ENCODE measurements at regions not wholly inside any gene's neighbourhood (a gene's known extent, or its start where the extent isn't known, plus 50 kb on each side); places are given as distances from the start of the nearest gene placed in this dataset.
"Not testable (repeated sequence)": the region's sequence is repeated elsewhere in the genome, so short reads cannot be mapped to it uniquely, and the experiment has no call there.

DNA sequence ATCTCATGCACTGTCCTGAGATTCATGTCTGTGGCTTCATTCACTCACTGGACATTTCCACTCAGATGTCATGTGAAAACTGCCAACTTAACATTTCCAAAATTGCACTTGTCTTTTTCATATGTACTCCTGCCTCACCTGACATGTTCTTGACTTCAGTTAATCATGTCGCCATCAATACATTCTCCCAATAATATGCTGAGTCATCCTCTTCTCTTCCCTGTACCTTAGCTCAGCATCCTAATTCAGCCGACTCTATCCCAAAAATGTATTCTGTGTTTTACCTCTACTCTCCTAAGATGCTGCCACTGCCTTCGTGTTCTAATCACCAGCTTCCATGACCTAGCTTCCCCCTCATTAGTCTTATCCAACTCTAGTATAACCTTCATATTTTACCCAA, 93.9 kb upstream of the GNAI1 start:
- no peak overlapping the region for H3K9ac ChIP-seq (ENCODE audit: low read length)
- no peaks in the 10 kb centered on the region for H3K27me3 ChIP-seq (ENCODE audit: control insufficient read depth, insufficient read depth, low read length)
- no peak overlapping the region for H3K4me3 ChIP-seq (ENCODE audit: low read length)
- H3K4me1 ChIP-seq (ENCODE audit: control insufficient read depth, insufficient read depth, low read length): no peaks in the 10 kb centered on the region
- H3K27ac ChIP-seq (ENCODE audit: low read depth, low read length): no peak overlapping the region
- H3K36me3 ChIP-seq (ENCODE audit: control insufficient read depth, insufficient read depth, low read length): no peaks in the 10 kb centered on the region

DNA sequence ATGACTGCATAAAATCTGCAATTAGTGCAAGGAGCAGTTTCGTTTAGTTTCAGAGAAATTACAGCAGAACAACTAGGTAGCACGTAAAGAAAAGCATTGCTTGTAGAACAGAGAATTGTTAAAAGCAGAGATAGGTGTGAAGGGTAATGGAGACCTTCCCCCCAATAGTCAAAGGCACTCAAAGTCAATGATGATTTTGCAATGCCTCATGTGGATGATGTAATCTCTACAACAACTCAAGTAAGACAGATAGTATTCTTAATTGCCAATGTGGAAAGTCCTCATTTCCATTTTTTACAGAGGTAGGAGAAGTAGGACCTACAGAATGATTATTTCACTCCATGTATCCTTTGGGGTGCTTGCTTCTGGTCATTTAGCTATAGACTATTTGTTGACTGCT, 94.3 kb upstream of the GNAI1 start:
- H3K9ac ChIP-seq (ENCODE audit: low read length): no peak overlapping the region
- H3K27me3 ChIP-seq (ENCODE audit: control insufficient read depth, insufficient read depth, low read length): no peaks in the 10 kb centered on the region
- H3K4me1 ChIP-seq (ENCODE audit: control insufficient read depth, insufficient read depth, low read length): no peaks in the 10 kb centered on the region
- H3K4me3 ChIP-seq (ENCODE audit: low read length): no peak overlapping the region
- no peaks in the 10 kb centered on the region for H3K36me3 ChIP-seq (ENCODE audit: control insufficient read depth, insufficient read depth, low read length)
- no peak overlapping the region for H3K27ac ChIP-seq (ENCODE audit: low read depth, low read length)

DNA sequence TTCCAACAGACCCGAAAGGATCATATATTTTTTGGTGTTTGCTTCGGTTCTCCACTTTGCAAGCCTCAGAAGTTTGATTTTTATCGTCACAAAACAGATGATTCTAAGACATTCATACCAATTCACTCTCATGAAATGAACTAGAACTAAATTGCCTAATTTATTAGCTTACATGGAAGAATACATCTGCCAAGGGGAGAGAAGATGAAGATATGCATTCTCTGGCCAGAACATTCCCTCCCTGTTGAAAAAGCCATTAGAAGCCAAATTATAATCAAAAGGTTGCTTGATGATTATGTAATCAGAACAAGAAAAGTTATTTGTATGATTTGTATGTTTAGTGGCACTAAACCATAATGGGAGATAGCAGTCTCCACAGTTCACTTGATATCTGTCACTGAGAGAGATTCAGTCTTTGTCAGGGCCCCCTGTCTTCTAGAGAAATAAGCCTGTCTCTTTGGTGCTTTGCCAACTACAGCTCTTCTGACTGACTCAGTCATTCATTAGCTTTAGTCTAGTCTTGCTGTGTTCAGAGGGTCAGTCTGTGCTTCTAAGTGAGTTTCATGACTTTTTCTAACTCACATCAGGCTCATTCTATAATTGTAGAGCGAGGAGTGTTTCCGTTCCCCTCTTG, 95.3 kb upstream of the GNAI1 start:
- no peaks in the 10 kb centered on the region for H3K27me3 ChIP-seq (ENCODE audit: control insufficient read depth, insufficient read depth, low read length)
- no peaks in the 10 kb centered on the region for H3K4me1 ChIP-seq (ENCODE audit: control insufficient read depth, insufficient read depth, low read length)
- H3K27ac ChIP-seq (ENCODE audit: low read depth, low read length): no peak overlapping the region
- no peak overlapping the region for H3K9ac ChIP-seq (ENCODE audit: low read length)
- H3K4me3 ChIP-seq (ENCODE audit: low read length): no peak overlapping the region
- H3K36me3 ChIP-seq (ENCODE audit: control insufficient read depth, insufficient read depth, low read length): no peaks in the 10 kb centered on the region

DNA sequence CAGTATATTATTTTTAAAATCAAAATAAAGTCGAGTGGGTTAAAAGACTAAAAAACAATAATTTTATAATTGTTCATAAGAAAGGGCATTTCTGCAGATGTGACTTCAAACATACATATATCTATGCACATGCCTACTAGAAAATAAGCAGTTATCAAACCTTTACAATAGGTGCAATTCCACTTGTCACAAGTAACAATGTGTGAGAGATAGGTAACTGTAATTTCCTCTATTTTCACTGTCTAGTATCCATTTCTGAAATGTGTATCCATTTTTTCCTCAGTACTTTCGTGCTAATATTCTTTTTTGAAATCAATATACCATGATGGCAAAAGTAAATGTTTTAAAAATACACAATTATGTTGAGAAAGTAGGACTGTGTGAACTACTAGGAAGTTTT, 96.9 kb upstream of the GNAI1 start:
- H3K9ac ChIP-seq (ENCODE audit: low read length): no peak overlapping the region
- no peaks in the 10 kb centered on the region for H3K27me3 ChIP-seq (ENCODE audit: control insufficient read depth, insufficient read depth, low read length)
- H3K36me3 ChIP-seq (ENCODE audit: control insufficient read depth, insufficient read depth, low read length): no peaks in the 10 kb centered on the region

DNA sequence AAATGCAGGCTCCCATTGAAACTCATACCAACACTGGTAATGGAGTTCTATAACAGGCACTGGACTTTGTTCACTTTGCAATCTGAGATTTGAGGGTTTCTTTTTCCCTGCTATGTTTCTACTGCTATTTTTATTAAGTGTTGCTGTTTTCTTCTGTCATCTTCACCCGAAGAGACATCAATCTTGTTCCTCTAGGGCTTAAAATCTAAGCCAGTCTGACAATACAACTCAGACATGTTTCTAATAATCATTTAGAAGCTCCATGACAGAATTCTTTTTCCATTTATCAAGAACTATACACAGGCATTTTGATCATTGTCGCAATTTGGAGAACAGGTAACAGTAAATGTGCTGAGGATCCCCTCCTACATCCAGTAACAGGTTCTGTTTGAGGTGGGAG, 98.5 kb upstream of the GNAI1 start:
- Histone ChIP-seq H3K4me1 (ENCODE audit: control insufficient read depth, insufficient read depth, low read length) (no peaks in the 10 kb centered on the region), H3K27ac (ENCODE audit: low read depth, low read length) (no peak overlapping the region), H3K27me3 (ENCODE audit: control insufficient read depth, insufficient read depth, low read length) (no peaks in the 10 kb centered on the region), H3K4me3 (ENCODE audit: low read length) (no peak overlapping the region), H3K36me3 (ENCODE audit: control insufficient read depth, insufficient read depth, low read length) (no peaks in the 10 kb centered on the region), H3K9ac (ENCODE audit: low read length) (no peak overlapping the region)

More for the DNA sequence above, 96.9 kb upstream of the GNAI1 start:
- Histone ChIP-seq H3K4me3 (ENCODE audit: low read length) (no peak overlapping the region), H3K27ac (ENCODE audit: low read depth, low read length) (no peak overlapping the region), H3K4me1 (ENCODE audit: control insufficient read depth, insufficient read depth, low read length) (no peaks in the 10 kb centered on the region)

DNA sequence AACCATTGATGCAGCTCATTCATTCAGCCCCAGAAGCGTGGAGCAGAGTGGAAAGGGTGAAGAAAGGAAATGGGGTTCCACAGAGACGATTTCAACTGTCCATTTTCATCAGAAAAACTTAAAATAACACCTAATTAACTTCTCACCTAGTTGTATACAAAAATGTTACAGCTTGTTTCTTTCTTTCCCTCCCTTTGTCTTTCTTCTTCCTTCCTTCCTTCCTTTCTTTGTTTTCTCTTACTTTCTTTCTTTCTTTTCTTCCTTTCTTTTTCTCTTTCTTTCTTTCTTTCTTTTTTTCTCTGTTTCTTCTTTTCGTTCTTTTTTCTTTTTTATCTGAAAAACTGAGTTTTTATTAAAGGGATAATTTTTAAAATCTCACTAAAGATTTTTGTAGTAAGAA, 105.9 kb upstream of the GNAI1 start:
- Histone ChIP-seq H3K36me3 (ENCODE audit: control insufficient read depth, insufficient read depth, low read length) (no peaks in the 10 kb centered on the region), H3K9ac (ENCODE audit: low read length) (no peak overlapping the region), H3K27ac (ENCODE audit: low read depth, low read length) (no peak overlapping the region), H3K4me3 (ENCODE audit: low read length) (no peak overlapping the region), H3K4me1 (ENCODE audit: control insufficient read depth, insufficient read depth, low read length) (no peaks in the 10 kb centered on the region), H3K27me3 (ENCODE audit: control insufficient read depth, insufficient read depth, low read length) (no peaks in the 10 kb centered on the region)

DNA sequence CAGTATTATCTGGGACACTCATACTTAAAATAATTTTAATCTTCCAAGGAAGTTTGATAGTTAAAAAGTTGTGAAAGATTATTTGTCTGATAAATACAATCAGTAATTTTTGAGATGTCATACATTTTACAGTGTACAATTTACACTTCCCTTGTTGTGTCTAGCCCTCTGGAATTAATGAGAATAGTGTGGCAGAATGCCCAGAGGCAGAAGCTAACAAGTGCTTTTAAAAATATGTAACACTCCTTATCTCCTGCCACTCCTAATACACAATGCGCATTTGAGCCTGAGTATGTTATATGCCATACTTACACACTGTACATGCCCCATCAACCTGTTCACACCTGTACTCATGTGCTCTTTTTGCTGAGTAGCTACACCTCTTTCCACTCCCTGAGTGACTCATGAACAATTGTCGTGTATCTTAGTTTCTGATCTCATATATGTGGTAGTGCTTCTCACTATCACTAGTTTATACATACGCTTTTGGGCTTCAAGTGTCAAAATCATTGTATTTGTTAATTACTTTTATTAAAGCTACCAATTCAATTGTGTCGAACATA, 106.9 kb upstream of the GNAI1 start:
- Histone ChIP-seq H3K36me3 (ENCODE audit: control insufficient read depth, insufficient read depth, low read length) (no peaks in the 10 kb centered on the region), H3K9ac (ENCODE audit: low read length) (no peak overlapping the region), H3K27ac (ENCODE audit: low read depth, low read length) (no peak overlapping the region), H3K27me3 (ENCODE audit: control insufficient read depth, insufficient read depth, low read length) (no peaks in the 10 kb centered on the region), H3K4me1 (ENCODE audit: control insufficient read depth, insufficient read depth, low read length) (no peaks in the 10 kb centered on the region), H3K4me3 (ENCODE audit: low read length) (no peak overlapping the region)

DNA sequence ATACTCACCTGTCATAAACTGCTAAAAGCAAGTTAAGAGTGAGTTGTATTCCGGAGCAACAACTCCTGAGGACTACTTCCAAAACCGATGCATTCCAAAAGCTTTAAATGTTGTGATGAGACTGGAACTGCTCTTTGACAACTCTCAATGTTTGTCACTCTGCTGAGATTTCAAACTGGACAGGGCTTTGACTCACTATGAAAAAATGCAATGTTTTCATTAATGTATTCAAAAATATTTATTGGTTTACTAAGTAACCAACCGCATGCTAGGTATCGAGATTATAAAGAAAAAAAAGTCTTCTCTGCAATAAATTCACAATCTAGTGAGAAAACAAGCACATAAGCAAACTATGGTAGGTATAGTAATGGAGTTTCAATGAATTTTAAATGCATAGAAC, 107.9 kb upstream of the GNAI1 start:
- no peaks in the 10 kb centered on the region for H3K36me3 ChIP-seq (ENCODE audit: control insufficient read depth, insufficient read depth, low read length)
- H3K4me1 ChIP-seq (ENCODE audit: control insufficient read depth, insufficient read depth, low read length): no peaks in the 10 kb centered on the region
- H3K9ac ChIP-seq (ENCODE audit: low read length): no peak overlapping the region
- no peaks in the 10 kb centered on the region for H3K27me3 ChIP-seq (ENCODE audit: control insufficient read depth, insufficient read depth, low read length)
- no peak overlapping the region for H3K4me3 ChIP-seq (ENCODE audit: low read length)
- H3K27ac ChIP-seq (ENCODE audit: low read depth, low read length): no peak overlapping the region

DNA sequence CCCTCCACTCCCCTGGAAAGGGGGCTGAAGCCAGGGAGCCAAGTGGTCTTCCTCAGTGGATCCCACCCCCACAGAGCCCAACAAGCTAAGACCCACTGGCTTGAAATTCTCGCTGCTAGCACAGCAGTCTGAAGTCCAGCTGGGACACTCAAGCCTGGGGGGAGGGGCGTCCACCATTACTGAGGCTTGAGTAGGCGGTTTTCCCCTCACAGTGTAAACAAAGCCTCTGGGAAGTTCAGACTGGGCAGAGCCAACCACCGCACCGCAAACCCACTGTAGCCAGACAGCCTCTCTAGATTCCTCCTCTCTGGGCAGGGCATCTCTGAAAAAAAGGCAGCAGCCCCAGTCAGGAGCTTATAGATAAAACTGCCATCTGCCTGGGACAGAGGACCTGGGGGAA, 114.4 kb upstream of the GNAI1 start:
- not testable (repeated sequence) for H3K4me3 ChIP-seq (ENCODE audit: low read length); H3K27ac ChIP-seq (ENCODE audit: low read depth, low read length); H3K27me3 ChIP-seq (ENCODE audit: control insufficient read depth, insufficient read depth, low read length); H3K36me3 ChIP-seq (ENCODE audit: control insufficient read depth, insufficient read depth, low read length); H3K4me1 ChIP-seq (ENCODE audit: control insufficient read depth, insufficient read depth, low read length); H3K9ac ChIP-seq (ENCODE audit: low read length)

DNA sequence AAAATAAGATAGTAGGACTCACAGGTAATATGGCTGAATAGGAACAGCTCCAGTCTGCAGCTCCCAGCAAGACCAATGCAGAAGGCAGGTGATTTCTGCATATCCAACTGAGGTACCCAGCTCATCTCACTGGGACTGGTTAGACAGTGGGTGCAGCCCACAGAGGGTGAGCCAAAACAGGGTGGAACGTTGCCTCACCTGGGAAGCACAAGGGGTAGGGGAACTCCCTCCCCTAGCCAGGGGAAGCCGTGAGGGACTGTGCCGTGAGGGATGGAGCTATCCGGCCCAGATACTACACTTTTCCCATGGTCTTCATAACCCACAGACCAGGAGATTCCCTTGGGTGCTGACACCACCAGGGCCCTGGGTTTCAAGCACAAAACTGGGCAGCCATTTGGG, 114.8 kb upstream of the GNAI1 start:
- H3K27me3 ChIP-seq (ENCODE audit: control insufficient read depth, insufficient read depth, low read length); H3K9ac ChIP-seq (ENCODE audit: low read length); H3K27ac ChIP-seq (ENCODE audit: low read depth, low read length); H3K36me3 ChIP-seq (ENCODE audit: control insufficient read depth, insufficient read depth, low read length); H3K4me3 ChIP-seq (ENCODE audit: low read length); H3K4me1 ChIP-seq (ENCODE audit: control insufficient read depth, insufficient read depth, low read length): not testable (repeated sequence)

DNA sequence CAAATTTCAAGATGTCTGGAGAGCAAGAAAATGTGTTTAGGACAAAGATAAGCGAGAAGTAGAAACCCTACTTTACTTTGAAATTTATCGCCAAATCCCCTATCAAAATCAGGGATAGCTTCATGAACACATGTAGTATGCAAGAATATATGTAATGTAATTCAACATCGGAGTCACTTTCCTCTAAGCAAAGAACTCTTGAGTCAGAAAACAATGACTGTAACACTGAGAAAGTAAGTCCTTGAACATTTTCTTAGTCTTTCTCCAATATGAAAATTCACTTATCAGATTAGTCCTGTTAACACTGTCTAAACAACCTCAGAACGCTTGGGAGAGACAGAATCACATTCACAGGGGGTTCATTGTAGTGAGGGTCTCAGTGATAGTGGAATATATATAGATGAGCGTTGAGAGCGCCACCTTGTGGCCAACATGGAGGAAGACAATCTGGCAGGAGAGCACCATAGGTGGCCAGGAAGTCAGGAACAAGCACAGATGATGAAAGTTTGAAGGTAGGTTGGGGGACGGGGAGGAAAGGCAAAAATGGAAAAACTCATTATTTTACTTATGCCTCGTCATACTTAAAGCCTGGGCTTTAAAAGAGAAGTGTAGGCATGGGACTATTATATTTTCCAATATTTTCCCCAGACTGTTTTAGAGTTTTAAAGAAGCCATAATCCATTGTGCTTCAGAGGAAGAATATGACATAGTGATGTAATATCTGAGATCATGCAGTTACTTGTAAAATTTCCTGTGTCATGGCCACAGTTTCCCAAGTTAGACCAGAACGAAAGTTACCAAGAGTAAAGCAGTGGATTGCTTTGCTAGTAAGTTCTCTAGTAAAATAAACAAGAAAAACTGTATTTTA, 115.5 kb upstream of the GNAI1 start:
- Histone ChIP-seq H3K4me3 (ENCODE audit: low read length) (no peak overlapping the region), H3K27ac (ENCODE audit: low read depth, low read length) (no peak overlapping the region), H3K27me3 (ENCODE audit: control insufficient read depth, insufficient read depth, low read length) (no peaks in the 10 kb centered on the region), H3K9ac (ENCODE audit: low read length) (no peak overlapping the region), H3K36me3 (ENCODE audit: control insufficient read depth, insufficient read depth, low read length) (no peaks in the 10 kb centered on the region), H3K4me1 (ENCODE audit: control insufficient read depth, insufficient read depth, low read length) (no peaks in the 10 kb centered on the region)

DNA sequence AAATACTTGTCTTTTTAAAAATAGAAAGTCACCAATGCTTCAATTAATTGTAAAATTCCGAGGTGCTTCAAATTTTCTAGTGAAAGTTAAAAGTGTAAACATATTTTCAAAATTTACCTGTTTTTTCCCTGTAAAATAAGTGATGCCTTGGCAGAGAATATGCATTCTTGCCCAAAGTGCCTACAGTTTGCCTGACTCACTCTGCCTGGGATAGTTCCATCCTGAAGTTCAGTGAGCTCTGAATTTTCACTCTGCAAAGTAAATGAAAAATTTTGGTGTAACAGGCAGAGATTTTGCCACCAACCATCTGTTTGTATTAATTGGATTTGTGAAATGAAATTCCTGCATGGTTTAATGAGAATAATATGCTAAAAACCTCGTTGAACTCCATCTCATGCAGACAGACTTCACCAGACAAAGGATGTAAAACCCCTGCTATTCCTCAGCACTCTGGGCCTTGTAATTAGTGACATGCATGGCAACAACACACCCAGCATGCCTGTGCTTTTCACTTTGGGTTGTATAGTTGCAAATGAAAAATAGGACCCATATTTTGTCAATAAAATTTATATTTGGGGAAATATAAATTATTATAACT, 117.4 kb upstream of the GNAI1 start:
- H3K4me1 ChIP-seq (ENCODE audit: control insufficient read depth, insufficient read depth, low read length): no peaks in the 10 kb centered on the region
- no peaks in the 10 kb centered on the region for H3K36me3 ChIP-seq (ENCODE audit: control insufficient read depth, insufficient read depth, low read length)
- no peak overlapping the region for H3K4me3 ChIP-seq (ENCODE audit: low read length)
- no peaks in the 10 kb centered on the region for H3K27me3 ChIP-seq (ENCODE audit: control insufficient read depth, insufficient read depth, low read length)
- no peak overlapping the region for H3K27ac ChIP-seq (ENCODE audit: low read depth, low read length)
- H3K9ac ChIP-seq (ENCODE audit: low read length): no peak overlapping the region

Measured in rectal smooth muscle tissue (tissue), 1 donor.